PC-3 (cell line): ENCODE measurements at regions not wholly inside any gene's neighbourhood (a gene's known extent, or its start where the extent isn't known, plus 50 kb on each side); places are given as distances from the start of the nearest gene placed in this dataset.

Experiments used
- EZH2phosphoT487 ChIP-seq: fragments of 300-600 bp; sonication (generic); IDR thresholded peaks from 2 replicates; pipeline ENCODE4 v1.6.1; 2018; ENCODE audit warnings: mild to moderate bottlenecking, antibody characterized with exemption, low read length, borderline replicate concordance
- TF ChIP-seq, protein P1 (sequence below): fragments of 300-600 bp; sonication (generic); conservative IDR thresholded peaks from 2 replicates; pipeline ENCODE4 v1.5.1; 2017; ENCODE audit warnings: antibody characterized with exemption, low read depth, mild to moderate bottlenecking, low read length

DNA sequence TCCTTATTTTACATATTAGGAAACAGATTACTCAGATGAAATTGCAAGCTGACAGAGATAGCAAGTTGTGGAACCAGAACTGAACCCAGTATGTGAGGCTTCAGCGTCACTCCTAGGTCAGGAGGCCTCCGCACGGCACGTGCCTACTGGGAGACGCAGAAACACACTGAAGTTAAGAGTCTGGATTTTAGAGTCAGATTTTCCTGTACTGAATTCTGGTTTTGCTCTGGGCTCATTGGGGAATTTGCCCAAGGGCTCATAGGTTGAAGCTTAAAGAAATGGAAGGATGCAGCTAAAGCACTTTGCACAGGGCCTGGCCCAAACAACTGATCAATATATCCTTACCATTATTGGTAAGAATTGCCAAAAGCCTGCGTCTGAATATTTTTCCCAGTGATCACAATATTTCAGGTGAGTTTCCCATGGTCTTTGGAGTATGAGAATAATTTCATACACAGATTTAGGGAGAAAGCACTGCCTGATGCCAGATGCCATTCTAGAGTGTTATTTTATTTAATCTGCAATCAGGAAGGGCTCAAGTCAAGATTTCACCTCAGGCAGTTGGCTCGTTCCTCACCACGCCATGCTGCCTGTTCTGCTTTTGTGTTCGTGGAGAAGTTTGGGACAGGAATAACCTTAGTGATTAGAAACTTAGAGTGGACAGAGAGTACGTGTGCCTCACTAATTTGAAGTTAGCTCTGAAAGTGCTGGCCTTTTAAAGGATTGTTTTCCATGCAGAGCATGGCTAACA is 331.9 kb downstream of the MYCN start:
- TF ChIP-seq, protein P1, sequence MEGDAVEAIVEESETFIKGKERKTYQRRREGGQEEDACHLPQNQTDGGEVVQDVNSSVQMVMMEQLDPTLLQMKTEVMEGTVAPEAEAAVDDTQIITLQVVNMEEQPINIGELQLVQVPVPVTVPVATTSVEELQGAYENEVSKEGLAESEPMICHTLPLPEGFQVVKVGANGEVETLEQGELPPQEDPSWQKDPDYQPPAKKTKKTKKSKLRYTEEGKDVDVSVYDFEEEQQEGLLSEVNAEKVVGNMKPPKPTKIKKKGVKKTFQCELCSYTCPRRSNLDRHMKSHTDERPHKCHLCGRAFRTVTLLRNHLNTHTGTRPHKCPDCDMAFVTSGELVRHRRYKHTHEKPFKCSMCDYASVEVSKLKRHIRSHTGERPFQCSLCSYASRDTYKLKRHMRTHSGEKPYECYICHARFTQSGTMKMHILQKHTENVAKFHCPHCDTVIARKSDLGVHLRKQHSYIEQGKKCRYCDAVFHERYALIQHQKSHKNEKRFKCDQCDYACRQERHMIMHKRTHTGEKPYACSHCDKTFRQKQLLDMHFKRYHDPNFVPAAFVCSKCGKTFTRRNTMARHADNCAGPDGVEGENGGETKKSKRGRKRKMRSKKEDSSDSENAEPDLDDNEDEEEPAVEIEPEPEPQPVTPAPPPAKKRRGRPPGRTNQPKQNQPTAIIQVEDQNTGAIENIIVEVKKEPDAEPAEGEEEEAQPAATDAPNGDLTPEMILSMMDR = no peak
- no peak for TF ChIP-seq EZH2phosphoT487
